H1 (cell line): ENCODE measurements at regions not wholly inside any gene's neighbourhood (a gene's known extent, or its start where the extent isn't known, plus 50 kb on each side); places are given as distances from the start of the nearest gene placed in this dataset.
A peak's percentile ranks its signal among the peaks of the same experiment; 100 is the strongest.

Experiments used
- CTCF ChIA-PET: fragments of 300-600 bp; sonication (Branson Sonifier 250); formaldehyde crosslinking; loops from one replicate; lab custom pipeline; 2021; ENCODE audit not compliant: partially characterized antibody; lab: Charles Lee
- POLR2A ChIA-PET: fragments of 300-600 bp; sonication (Branson Sonifier 250); formaldehyde crosslinking; loops from one replicate; lab custom pipeline; 2021; ENCODE audit warnings: inconsistent platforms; ENCODE audit not compliant: partially characterized antibody; lab: Charles Lee
- DNase-seq, 2 experiments: peaks; one replicate each; pipeline versions ENCODE4 v3.0.0 to v3.0.0-alpha.2; 2010 to 2022; ENCODE audit warnings: low spot score in 2 of 2, low read depth in 1 of 2, mixed read lengths in 1 of 2
- FAIRE-seq: peaks from 2 replicates; lab custom pipeline; 2011; peaks lifted over from hg19 to GRCh38; lab: Jason Lieb, UNC
- H2AFZ ChIP-seq: 2 replicates; pipeline ENCODE4 v1.8.1; 2012; ENCODE audit warnings: low read length, inconsistent platforms
- H2AK5ac ChIP-seq: 2 replicates; pipeline ENCODE4 v1.6.1; 2013; ENCODE audit warnings: low read depth, low read length
- H2BK120ac ChIP-seq: replicated peaks from 2 replicates; pipeline ENCODE3; 2013; ENCODE audit warnings: low read depth, low read length, inconsistent platforms
- H2BK12ac ChIP-seq: 2 replicates; pipeline ENCODE4 v1.6.1; 2013; ENCODE audit warnings: low read depth, low read length
- H2BK15ac ChIP-seq: 2 replicates; pipeline ENCODE4 v1.6.1; 2013; ENCODE audit warnings: low read length
- H2BK20ac ChIP-seq: 2 replicates; pipeline ENCODE4 v1.6.1; 2013; ENCODE audit warnings: low read length
- H2BK5ac ChIP-seq: 2 replicates; pipeline ENCODE4 v1.6.1; 2013; ENCODE audit warnings: low read depth, low read length
- H3K14ac ChIP-seq: 2 replicates; pipeline ENCODE4 v1.6.1; 2013; ENCODE audit warnings: inconsistent platforms; ENCODE audit not compliant: insufficient read length
- H3K18ac ChIP-seq: 2 replicates; pipeline ENCODE4 v1.6.1; 2013; ENCODE audit warnings: low read length; ENCODE audit errors: extremely low read depth
- H3K23ac ChIP-seq: 2 replicates; pipeline ENCODE4 v1.6.1; 2013; ENCODE audit warnings: inconsistent platforms; ENCODE audit not compliant: insufficient read length
- H3K23me2 ChIP-seq: 2 replicates; pipeline ENCODE4 v1.6.1; 2013; ENCODE audit warnings: low read depth, low read length
- H3K27ac ChIP-seq: 2 replicates; pipeline ENCODE4 v1.6.1; 2011; ENCODE audit warnings: low read depth, low read length, inconsistent platforms
- H3K27me3 ChIP-seq, 4 experiments: replicated peaks in 1 of 4; 1 replicate in 1 of 4; 2 replicates in 3 of 4; pipeline versions ENCODE4 v1.6.1 to v1.8.1; 2011 to 2013; ENCODE audit warnings: low read length in 3 of 4, mild to moderate bottlenecking in 3 of 4, inconsistent platforms in 2 of 4, mixed read lengths in 2 of 4, moderate library complexity in 1 of 4; ENCODE audit not compliant: control insufficient read depth in 3 of 4, insufficient read depth in 3 of 4; ENCODE audit errors: extremely low read depth in 1 of 4
- H3K36me3 ChIP-seq, 4 experiments: 2 replicates each; pipeline versions ENCODE4 v1.6.1 to v1.8.1; 2011 to 2013; ENCODE audit warnings: mild to moderate bottlenecking in 4 of 4, low read length in 3 of 4, moderate library complexity in 2 of 4, control low read depth in 1 of 4, inconsistent platforms in 1 of 4; ENCODE audit not compliant: insufficient read depth in 4 of 4, control insufficient read depth in 2 of 4
- H3K4ac ChIP-seq: replicated peaks from 2 replicates; pipeline ENCODE3; 2013; ENCODE audit warnings: low read length, low read depth, mixed read lengths, inconsistent platforms; ENCODE audit not compliant: insufficient read length
- H3K4me1 ChIP-seq, 4 experiments: replicated peaks in 1 of 4; 1 replicate in 1 of 4; 2 replicates in 3 of 4; pipeline versions ENCODE4 v1.6.1 to v1.8.1; 2011 to 2013; ENCODE audit warnings: low read length in 3 of 4, inconsistent platforms in 2 of 4, mixed read lengths in 1 of 4; ENCODE audit not compliant: insufficient read depth in 4 of 4, control insufficient read depth in 3 of 4
- H3K4me2 ChIP-seq, 2 experiments: 2 replicates each; pipeline versions ENCODE4 v1.6.1 to v1.8.1; 2011 to 2013; ENCODE audit warnings: low read depth in 2 of 2, low read length in 2 of 2, control low read depth in 1 of 2, inconsistent platforms in 1 of 2, mild to moderate bottlenecking in 1 of 2; ENCODE audit not compliant: insufficient read depth in 1 of 2
- H3K4me3 ChIP-seq, 4 experiments: fragments of 200-600, 300-600 bp in 1 of 4; sonication (generic), shearing (Covaris generic), sonication (Bioruptor Twin) in 1 of 4; 2 replicates each; pipeline versions ENCODE4 v1.5.1 to v1.8.1; 2011 to 2016; ENCODE audit warnings: low read length in 4 of 4, low read depth in 3 of 4, control low read depth in 2 of 4, inconsistent platforms in 2 of 4, mild to moderate bottlenecking in 2 of 4, mixed read lengths in 1 of 4, moderate library complexity in 1 of 4; ENCODE audit not compliant: insufficient read depth in 2 of 4; ENCODE audit errors: extremely low read depth in 1 of 4
- H3K56ac ChIP-seq: replicated peaks from 2 replicates; pipeline ENCODE3; 2013; ENCODE audit warnings: low read depth, mild to moderate bottlenecking, mixed read lengths, low read length, inconsistent platforms; ENCODE audit not compliant: insufficient read length
- H3K79me1 ChIP-seq: 2 replicates; pipeline ENCODE4 v1.6.1; 2013; ENCODE audit warnings: low read depth, low read length, control low read depth
- H3K79me2 ChIP-seq, 2 experiments: 2 replicates each; pipeline versions ENCODE4 v1.6.1 to v1.8.1; 2012 to 2013; ENCODE audit warnings: low read length in 2 of 2, mild to moderate bottlenecking in 2 of 2, inconsistent platforms in 1 of 2; ENCODE audit not compliant: insufficient read depth in 2 of 2, control insufficient read depth in 1 of 2
- H3K9ac ChIP-seq, 4 experiments: replicated peaks in 1 of 4; 1 replicate in 1 of 4; 2 replicates in 3 of 4; pipeline versions ENCODE4 v1.6.1 to v1.8.1; 2011 to 2013; ENCODE audit warnings: low read depth in 3 of 4, low read length in 3 of 4, control low read depth in 2 of 4, mild to moderate bottlenecking in 2 of 4, moderate library complexity in 2 of 4, inconsistent platforms in 1 of 4; ENCODE audit errors: extremely low read depth in 1 of 4
- H3K9me3 ChIP-seq, 2 experiments: 2 replicates each; pipeline versions ENCODE4 v1.6.1 to v1.8.1; 2012 to 2013; ENCODE audit warnings: mild to moderate bottlenecking in 2 of 2, moderate library complexity in 2 of 2, control low read depth in 1 of 2, inconsistent platforms in 1 of 2, low read depth in 1 of 2, low read length in 1 of 2, mixed read lengths in 1 of 2; ENCODE audit not compliant: insufficient read depth in 2 of 2
- H4K20me1 ChIP-seq, 2 experiments: replicated peaks in 1 of 2; 2 replicates each; pipeline versions ENCODE3 to v1.8.1; 2011 to 2013; ENCODE audit warnings: inconsistent platforms in 2 of 2, low read length in 2 of 2, mild to moderate bottlenecking in 1 of 2; ENCODE audit not compliant: insufficient read depth in 2 of 2, control insufficient read depth in 1 of 2
- H4K5ac ChIP-seq: 2 replicates; pipeline ENCODE4 v1.6.1; 2013; ENCODE audit warnings: low read length, low read depth, mixed read lengths, inconsistent platforms; ENCODE audit not compliant: insufficient read length
- H4K8ac ChIP-seq: 2 replicates; pipeline ENCODE4 v1.8.0; 2013; ENCODE audit warnings: mild to moderate bottlenecking, moderate library complexity, low read length, inconsistent platforms; ENCODE audit not compliant: insufficient read depth; ENCODE audit errors: extremely low read depth
- H4K91ac ChIP-seq: replicated peaks from 2 replicates; pipeline ENCODE3; 2013; ENCODE audit warnings: low read length, mixed read lengths, inconsistent platforms; ENCODE audit not compliant: insufficient read length
- TBP ChIP-seq: IDR thresholded peaks from 2 replicates; pipeline ENCODE4 v1.6.1; 2011; ENCODE audit warnings: low read depth, low read length, improper control_type of control experiment
- whole genome bisulfite sequencing, 2 experiments: shearing (Covaris generic) in 1 of 2; methylation state at CpG; one replicate each; pipeline versions ENCODE4 v1.1.6 to v1.1.7; 2013 to 2015; ENCODE audit warnings: low lambda C conversion rate in 2 of 2, mixed read lengths in 2 of 2, inconsistent platforms in 1 of 2, low coverage in 1 of 2, missing lambda C conversion rate in 1 of 2; ENCODE audit not compliant: insufficient replicate concordance in 2 of 2, insufficient coverage in 1 of 2, insufficient read length in 1 of 2; ENCODE audit errors: extremely low coverage in 1 of 2, missing lambda C conversion rate in 1 of 2; 5-methylcytosine and 5-hydroxymethylcytosine counted together

DNA sequence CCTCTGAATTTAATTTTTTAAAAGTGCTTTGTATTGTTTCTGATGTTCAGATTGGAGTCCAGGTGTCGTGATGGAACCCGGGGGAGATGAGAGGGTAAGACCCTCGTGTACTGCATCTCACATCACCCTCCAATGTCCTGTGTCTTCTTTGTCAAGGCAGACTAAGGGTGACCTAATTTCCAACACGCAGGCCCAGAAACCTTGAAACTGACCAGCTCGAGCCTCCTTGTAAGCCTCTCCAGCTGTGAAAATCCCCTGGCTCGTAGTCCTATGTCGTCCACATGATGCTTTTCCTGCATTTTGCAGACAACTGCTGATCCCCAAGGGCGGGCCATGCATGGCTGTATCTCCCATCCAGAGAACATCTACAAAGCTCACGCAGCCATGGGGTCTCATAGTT, 220.2 kb downstream of the ARHGAP12 start:
- Histone ChIP-seq H3K4me3 (no peak overlapping the region), H3K18ac (no peak overlapping the region), H3K4me1 (peaks cover 0 to 9% (median 5%) of the 10 kb centered on the region in 4 experiments; a peak in 5 of 7 replicates), H2BK120ac (no peak overlapping the region), H3K36me3 (no peaks in the 10 kb centered on the region), H2BK20ac (no peak overlapping the region), H4K8ac (no peak overlapping the region), H2BK15ac (peak overlapping the region; percentile 54; the same call in 1 of the 2 replicates), H3K14ac (no peak overlapping the region), H3K4ac (no peak overlapping the region), H3K9me3 (peaks cover 15 to 17% of the 10 kb centered on the region in 2 experiments), H4K20me1 (no peaks in the 10 kb centered on the region), H4K91ac (peak overlapping the region; percentile 76), H2AK5ac (no peak overlapping the region), H3K23me2 (no peaks in the 10 kb centered on the region), H3K79me1 (no peaks in the 10 kb centered on the region), H3K4me2 (no peak overlapping the region), H3K23ac (no peak overlapping the region), H3K27ac (no peak overlapping the region), H2BK5ac (no peak overlapping the region), H4K5ac (no peak overlapping the region), H3K56ac (no peak overlapping the region), H2BK12ac (peak overlapping the region; percentile 77; the same call in 1 of the 2 replicates), H3K79me2 (no peaks in the 10 kb centered on the region), H3K9ac (no peak overlapping the region), H3K27me3 (no peaks in the 10 kb centered on the region), H2AFZ (0 out of 2 replicates have a peak overlapping the region, but pooled peaks have one; percentile 26)
- WGBS, 2 experiments, result 83% methylated on average over 9 of the region's 9 CpGs; no CpG with 5 or more reads in 1 of the 2 experiments
- POLR2A ChIA-PET, result no interaction called here
- CTCF ChIA-PET, result interaction anchor here (0.9 to 1.5 kb wide), 7 partner anchors 9 to 78 kb away, joined by 3 to 5 read pairs (median 4); no protein-coding TSS in a partner anchor
- DNase-seq (no peak), FAIRE-seq (no peak)
- TF ChIP-seq TBP, result no peak
